ENCODE measurements at regions not wholly inside any gene's neighbourhood (a gene's known extent, or its start where the extent isn't known, plus 50 kb on each side); places are given as distances from the start of the nearest gene placed in this dataset.
"Not testable (repeated sequence)": the region's sequence is repeated elsewhere in the genome, so short reads cannot be mapped to it uniquely, and the experiment has no call there.

GRCh38 chr18:49685231-49685942 lies 123.5 kb downstream of the LIPG start:
- DNase-seq = no peak
- Histone ChIP-seq H3K4me1 (no peaks in the 10 kb centered on the region), H3K4me3 (no peak overlapping the region), H3K27me3 (no peaks in the 10 kb centered on the region), H3K36me3 (no peaks in the 10 kb centered on the region), H3K27ac (no peak overlapping the region), H3K9me3 (no peaks in the 10 kb centered on the region)
- in situ Hi-C loops (cut with MboI; ENCODE audit: low sequenced_read_pairs in 4 of 4) = no loop called here
- ATAC-seq = no peak
- intact Hi-C loops (cut with DNase I; ENCODE audit: low total_unique reads) = no loop called here
- TF ChIP-seq CTCF (IDR thresholded peaks at IDR 0.05 in 4 of 5, conservative IDR thresholded peaks at IDR 0.05 in 1 of 5) (no peak), POLR2A (IDR thresholded peaks at IDR 0.05) (no peak)

GRCh38 chr18:49682803-49683190 lies 120.9 kb downstream of the LIPG start:
- H3K36me3 ChIP-seq; H3K27ac ChIP-seq; H3K27me3 ChIP-seq; H3K4me1 ChIP-seq; DNase-seq; H3K4me3 ChIP-seq; ATAC-seq; in situ Hi-C loops (cut with MboI; ENCODE audit: low sequenced_read_pairs in 4 of 4); intact Hi-C loops (cut with DNase I; ENCODE audit: low total_unique reads); H3K9me3 ChIP-seq: not testable (repeated sequence)

GRCh38 chr18:49682173-49682802 lies 120.4 kb downstream of the LIPG start:
- intact Hi-C loops (cut with DNase I; ENCODE audit: low total_unique reads) = no loop called here
- in situ Hi-C loops (cut with MboI; ENCODE audit: low sequenced_read_pairs in 4 of 4) = no loop called here
- H3K4me1 ChIP-seq = no peaks in the 10 kb centered on the region
- H3K27ac ChIP-seq = no peak overlapping the region
- TF ChIP-seq CTCF (IDR thresholded peaks at IDR 0.05 in 4 of 5, conservative IDR thresholded peaks at IDR 0.05 in 1 of 5) = no peak
- no peak for TF ChIP-seq POLR2A (IDR thresholded peaks at IDR 0.05)
- ATAC-seq (no peak), DNase-seq (no peak)
- no peak overlapping the region for H3K4me3 ChIP-seq
- no peaks in the 10 kb centered on the region for H3K9me3 ChIP-seq
- H3K27me3 ChIP-seq = no peaks in the 10 kb centered on the region
- no peaks in the 10 kb centered on the region for H3K36me3 ChIP-seq

- intact Hi-C loops (cut with DNase I; ENCODE audit: low total_unique reads) (no loop called here), in situ Hi-C loops (cut with MboI; ENCODE audit: low sequenced_read_pairs in 4 of 4) (no loop called here)
- TF ChIP-seq CTCF (IDR thresholded peaks at IDR 0.05 in 4 of 5, conservative IDR thresholded peaks at IDR 0.05 in 1 of 5) (no peak), POLR2A (IDR thresholded peaks at IDR 0.05) (no peak)
- H3K4me3 ChIP-seq = no peak overlapping the region
- H3K36me3 ChIP-seq = no peaks in the 10 kb centered on the region
- no peaks in the 10 kb centered on the region for H3K27me3 ChIP-seq
- H3K9me3 ChIP-seq = no peaks in the 10 kb centered on the region
- no peak overlapping the region for H3K27ac ChIP-seq
- ATAC-seq = no peak
- H3K4me1 ChIP-seq = no peaks in the 10 kb centered on the region
- DNase-seq = no peak
Measured at GRCh38 chr18:49681387-49681786, 119.5 kb downstream of the LIPG start.

GRCh38 chr18:49678440-49678839 lies 116.6 kb downstream of the LIPG start:
- no peaks in the 10 kb centered on the region for H3K27me3 ChIP-seq
- H3K4me3 ChIP-seq = no peak overlapping the region
- in situ Hi-C loops (cut with MboI; ENCODE audit: low sequenced_read_pairs in 4 of 4) (no loop called here), intact Hi-C loops (cut with DNase I; ENCODE audit: low total_unique reads) (no loop called here)
- no peaks in the 10 kb centered on the region for H3K36me3 ChIP-seq
- no peak for DNase-seq
- H3K9me3 ChIP-seq = no peaks in the 10 kb centered on the region
- no peak for TF ChIP-seq CTCF (IDR thresholded peaks at IDR 0.05 in 4 of 5, conservative IDR thresholded peaks at IDR 0.05 in 1 of 5)
- H3K4me1 ChIP-seq = no peaks in the 10 kb centered on the region
- no peak overlapping the region for H3K27ac ChIP-seq
- ATAC-seq = no peak
